Testis (tissue), 2 donors: ENCODE measurements at regions not wholly inside any gene's neighbourhood (a gene's known extent, or its start where the extent isn't known, plus 50 kb on each side); places are given as distances from the start of the nearest gene placed in this dataset.

Experiments
- DNase-seq: peaks from one replicate; pipeline ENCODE4 v3.0.0-alpha.2; 2019
- H3K27ac ChIP-seq, 2 donors: fragments of 200-600 bp; sonication (generic); one replicate each; pipeline ENCODE4 v1.5.1; 2019
- H3K27me3 ChIP-seq: fragments of 200-600 bp; sonication (generic); one replicate; pipeline ENCODE4 v1.5.1; 2019
- H3K36me3 ChIP-seq: fragments of 200-600 bp; sonication (generic); one replicate; pipeline ENCODE4 v1.5.1; 2017; ENCODE audit warnings: low read depth; ENCODE audit errors: missing control alignments
- H3K4me1 ChIP-seq: fragments of 200-600 bp; sonication (generic); one replicate; pipeline ENCODE4 v1.5.1; 2019
- H3K4me3 ChIP-seq, 2 donors: fragments of 200-600 bp; sonication (generic); one replicate each; pipeline ENCODE4 v1.5.1; 2017 to 2019
- H3K9me3 ChIP-seq: fragments of 200-600 bp; sonication (generic); one replicate; pipeline ENCODE4 v1.5.1; 2017
- CTCF ChIP-seq, 3 experiments: fragments of 450-650 bp in 2 of 3; fragments of 200-600 bp in 1 of 3; sonication (generic) in 1 of 3; IDR thresholded peaks; one replicate each; pipeline ENCODE4 v1.5.1; 2016 to 2019; ENCODE audit warnings: antibody characterized with exemption in 3 of 3, mild to moderate bottlenecking in 2 of 3, moderate library complexity in 1 of 3
- POLR2A ChIP-seq: fragments of 450-650 bp; IDR thresholded peaks from one replicate; pipeline ENCODE4 v1.6.1; 2017; ENCODE audit warnings: antibody characterized with exemption, mild to moderate bottlenecking, moderate library complexity
- WGBS, 2 donors: methylation state at CpG; one replicate each; pipeline ENCODE4 v1.1.5; 2018; 5-methylcytosine and 5-hydroxymethylcytosine counted together
- intact Hi-C: fragments of 100-400 bp; cut with DNase I; formaldehyde crosslinking; loops from one replicate; pipeline ENCODE4 v1.15.1; 2023; ENCODE audit warnings: low total_unique reads

- H3K27ac ChIP-seq = no peak overlapping the region
- intact Hi-C loops = no loop called here
- WGBS, 2 donors = 93 to 97% methylated on average over 3 of the region's 3 CpGs
- TF ChIP-seq POLR2A (no peak), CTCF (IDR thresholded peaks at IDR 0.05) (no peak)
- H3K4me3 ChIP-seq = no peak overlapping the region
- H3K36me3 ChIP-seq = no peaks in the 10 kb centered on the region
- no peaks in the 10 kb centered on the region for H3K27me3 ChIP-seq
- no peaks in the 10 kb centered on the region for H3K9me3 ChIP-seq
- no peak for DNase-seq
- H3K4me1 ChIP-seq = no peaks in the 10 kb centered on the region
These were observed 203.8 kb upstream of the RGS6 start for GRCh38 chr14:71728386-71728785.

DNA sequence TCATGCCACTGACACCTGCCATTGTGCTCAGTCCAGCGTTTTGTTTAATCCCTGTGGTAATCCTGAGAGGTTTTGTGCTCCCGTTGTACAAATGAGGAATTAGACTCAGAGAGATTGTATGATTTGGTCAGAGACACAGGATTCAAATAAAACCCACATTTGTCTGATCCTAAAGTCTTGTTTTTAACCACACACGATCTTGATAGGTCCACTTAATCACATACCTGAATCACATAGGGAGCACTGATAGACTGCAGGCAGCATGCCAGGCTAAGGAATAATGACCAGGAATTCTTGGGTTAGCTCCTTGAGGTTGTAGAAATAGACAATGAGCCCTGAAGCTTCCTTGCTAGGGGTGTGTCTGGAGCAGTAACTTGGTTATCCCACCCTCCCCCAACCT is 202.6 kb upstream of the RGS6 start:
- WGBS, 2 donors = 88 to 90% methylated on average over 3 of the region's 3 CpGs

DNA sequence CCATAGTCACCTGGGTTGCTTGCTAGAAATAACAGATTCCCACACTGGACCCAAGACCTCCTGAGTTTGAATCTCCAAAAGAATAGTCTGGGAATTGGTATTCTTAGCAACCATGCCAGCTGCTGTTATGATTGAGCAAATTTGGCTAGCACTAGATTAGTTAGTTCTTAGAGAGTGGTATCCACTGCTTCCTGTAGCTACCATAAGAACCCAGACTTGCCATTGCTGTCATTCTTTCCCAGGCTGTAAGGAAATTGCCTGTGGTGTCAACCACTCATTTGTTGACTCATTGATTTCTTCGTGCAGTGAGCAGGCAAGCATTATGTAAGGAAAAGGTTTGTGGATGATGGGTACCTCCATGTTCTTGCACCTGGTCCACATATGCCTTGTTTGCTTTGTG is 201.8 kb upstream of the RGS6 start:
- Histone ChIP-seq H3K4me1 (no peaks in the 10 kb centered on the region), H3K36me3 (no peaks in the 10 kb centered on the region), H3K4me3 (no peak overlapping the region), H3K27me3 (no peaks in the 10 kb centered on the region), H3K27ac (no peak overlapping the region), H3K9me3 (no peaks in the 10 kb centered on the region)
- DNase-seq = no peak
- TF ChIP-seq POLR2A (no peak), CTCF (IDR thresholded peaks at IDR 0.05) (no peak)
- WGBS, 2 donors = 96 to 100% methylated on average over 1 of the region's 1 CpG
- intact Hi-C loops = no loop called here

More for the DNA sequence above, 202.6 kb upstream of the RGS6 start:
- Histone ChIP-seq H3K9me3 (no peaks in the 10 kb centered on the region), H3K4me3 (no peak overlapping the region), H3K4me1 (no peaks in the 10 kb centered on the region), H3K27me3 (no peaks in the 10 kb centered on the region), H3K27ac (no peak overlapping the region), H3K36me3 (no peaks in the 10 kb centered on the region)
- DNase-seq = no peak
- TF ChIP-seq CTCF (IDR thresholded peaks at IDR 0.05) (no peak), POLR2A (no peak)
- intact Hi-C loops = no loop called here

GRCh38 chr14:71731096-71731495 is 201.1 kb upstream of the RGS6 start:
- no peak for TF ChIP-seq POLR2A
- TF ChIP-seq CTCF (IDR thresholded peaks at IDR 0.05) = no peak
- H3K9me3 ChIP-seq = no peaks in the 10 kb centered on the region
- H3K27me3 ChIP-seq = no peaks in the 10 kb centered on the region
- H3K4me1 ChIP-seq = no peaks in the 10 kb centered on the region
- H3K4me3 ChIP-seq = no peak overlapping the region
- H3K36me3 ChIP-seq = no peaks in the 10 kb centered on the region
- WGBS, 2 donors = 98% methylated on average over 5 of the region's 5 CpGs
- DNase-seq = no peak
- intact Hi-C loops = no loop called here
- H3K27ac ChIP-seq = no peak overlapping the region

GRCh38 chr14:71733210-71733883 is 198.9 kb upstream of the RGS6 start:
- no peak for TF ChIP-seq CTCF (IDR thresholded peaks at IDR 0.05)
- no peak for TF ChIP-seq POLR2A
- WGBS, 2 donors = 94 to 96% methylated on average over 6 of the region's 6 CpGs
- Histone ChIP-seq H3K4me3 (no peak overlapping the region), H3K9me3 (no peaks in the 10 kb centered on the region), H3K4me1 (no peaks in the 10 kb centered on the region), H3K27me3 (no peaks in the 10 kb centered on the region), H3K27ac (no peak overlapping the region), H3K36me3 (no peaks in the 10 kb centered on the region)
- no peak for DNase-seq
- intact Hi-C loops = no loop called here
